ENCODE measurements at regions not wholly inside any gene's neighbourhood (a gene's known extent, or its start where the extent isn't known, plus 50 kb on each side); places are given as distances from the start of the nearest gene placed in this dataset.

DNA sequence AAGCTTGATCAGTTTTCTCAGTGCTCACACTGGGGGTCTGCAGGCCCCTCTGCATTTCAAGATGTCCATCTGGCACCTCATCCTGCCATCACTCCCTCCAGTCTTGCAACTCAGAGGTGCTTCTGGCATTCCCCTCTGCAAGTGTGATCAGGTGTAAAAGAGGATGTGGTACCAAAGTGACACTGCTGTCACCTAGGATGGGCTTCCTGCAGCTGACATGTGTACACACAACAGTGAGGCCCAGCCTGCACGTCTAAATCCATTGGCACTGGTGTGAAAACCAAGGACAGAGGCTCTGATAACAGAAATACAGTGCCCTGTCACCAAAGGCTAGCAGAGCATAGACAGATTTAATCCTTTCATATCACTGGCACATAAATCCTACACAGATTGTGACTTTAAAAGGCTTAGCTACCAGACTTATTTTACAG, 162.5 kb upstream of the CELF2 start:
- TF ChIP-seq POLR2AphosphoS5 (IDR thresholded peaks at IDR 0.05; ENCODE audit: low read depth, low read length) (no peak), EZH2 (IDR thresholded peaks at IDR 0.05) (no peak), EZH2phosphoT487 (IDR thresholded peaks at IDR 0.05; ENCODE audit: borderline replicate concordance) (no peak), SRF (IDR thresholded peaks at IDR 0.05; ENCODE audit: low read depth) (no peak), CEBPB (IDR thresholded peaks at IDR 0.05; ENCODE audit: low read depth) (no peak), ZFX (IDR thresholded peaks at IDR 0.05) (no peak), CBX3 (IDR thresholded peaks at IDR 0.05; ENCODE audit: low read depth) (no peak), RAD21 (IDR thresholded peaks at IDR 0.05; ENCODE audit: low read depth) (no peak), YY1 (IDR thresholded peaks at IDR 0.05; ENCODE audit: extremely low read depth, insufficient replicate concordance, low read depth, low read length) (no peak)
- TF ChIP-seq, protein P1, sequence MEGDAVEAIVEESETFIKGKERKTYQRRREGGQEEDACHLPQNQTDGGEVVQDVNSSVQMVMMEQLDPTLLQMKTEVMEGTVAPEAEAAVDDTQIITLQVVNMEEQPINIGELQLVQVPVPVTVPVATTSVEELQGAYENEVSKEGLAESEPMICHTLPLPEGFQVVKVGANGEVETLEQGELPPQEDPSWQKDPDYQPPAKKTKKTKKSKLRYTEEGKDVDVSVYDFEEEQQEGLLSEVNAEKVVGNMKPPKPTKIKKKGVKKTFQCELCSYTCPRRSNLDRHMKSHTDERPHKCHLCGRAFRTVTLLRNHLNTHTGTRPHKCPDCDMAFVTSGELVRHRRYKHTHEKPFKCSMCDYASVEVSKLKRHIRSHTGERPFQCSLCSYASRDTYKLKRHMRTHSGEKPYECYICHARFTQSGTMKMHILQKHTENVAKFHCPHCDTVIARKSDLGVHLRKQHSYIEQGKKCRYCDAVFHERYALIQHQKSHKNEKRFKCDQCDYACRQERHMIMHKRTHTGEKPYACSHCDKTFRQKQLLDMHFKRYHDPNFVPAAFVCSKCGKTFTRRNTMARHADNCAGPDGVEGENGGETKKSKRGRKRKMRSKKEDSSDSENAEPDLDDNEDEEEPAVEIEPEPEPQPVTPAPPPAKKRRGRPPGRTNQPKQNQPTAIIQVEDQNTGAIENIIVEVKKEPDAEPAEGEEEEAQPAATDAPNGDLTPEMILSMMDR (IDR thresholded peaks at IDR 0.05 in 2 of 3, conservative IDR thresholded peaks at IDR 0.05 in 1 of 3; ENCODE audit: borderline replicate concordance in 1 of 3, insufficient read depth in 1 of 3, low read depth in 2 of 3, low read length in 2 of 3), result no peak

Measured in HCT116 (cell line).